Pancreas (tissue), 10 donors: ENCODE measurements at regions not wholly inside any gene's neighbourhood (a gene's known extent, or its start where the extent isn't known, plus 50 kb on each side); places are given as distances from the start of the nearest gene placed in this dataset.

Experiments
- ATAC-seq, 4 donors: fragments of 200-7000 bp; cut with Tn5 transposase; one replicate each; pipeline versions ENCODE4 v1.8.0 to v1.9.1; 2020; ENCODE audit warnings: mild to moderate bottlenecking in 4 of 4, moderate library complexity in 4 of 4
- DNase-seq, 6 donors: peaks; one replicate each; pipeline ENCODE4 v3.0.0-alpha.2; 2020
- FAIRE-seq: peaks from 2 replicates; lab custom pipeline; 2012; peaks lifted over from hg19 to GRCh38; lab: Jason Lieb, UNC
- H3K27ac ChIP-seq, 4 donors: fragments of 200-600 bp; sonication (generic); 1 replicate in 3 of 4; 2 replicates in 1 of 4; pipeline versions ENCODE4 v1.5.0 to v1.8.0; 2020
- H3K27me3 ChIP-seq, 4 donors: fragments of 200-600 bp; one replicate each; pipeline ENCODE4 v1.8.0; 2021
- H3K36me3 ChIP-seq, 3 donors: fragments of 200-600 bp; sonication (generic) in 1 of 3; one replicate each; pipeline versions ENCODE4 v1.5.0 to v1.8.0; 2020 to 2021
- H3K4me1 ChIP-seq, 3 donors: fragments of 200-600 bp; one replicate each; pipeline ENCODE4 v1.8.0; 2021
- H3K4me3 ChIP-seq, 4 donors: fragments of 200-600 bp; sonication (generic) in 2 of 4; one replicate each; pipeline versions ENCODE4 v1.5.0 to v1.8.0; 2020 to 2021
- H3K9me3 ChIP-seq, 4 donors: fragments of 200-600 bp; one replicate each; pipeline ENCODE4 v1.8.0; 2021
- CTCF ChIP-seq, 4 donors: fragments of 200-600 bp; sonication (generic) in 3 of 4; IDR thresholded peaks; one replicate each; pipeline versions ENCODE4 v1.5.0 to v1.8.0; 2021; ENCODE audit warnings: antibody characterized with exemption in 4 of 4
- whole genome bisulfite sequencing, 2 donors: extraction: QIAGEN DNeasy Blood & Tissue Kit; methylation state at CpG; one replicate each; pipeline ENCODE4 v1.1.7; 2013; 5-methylcytosine and 5-hydroxymethylcytosine counted together
- intact Hi-C, 3 donors: fragments of 100-400 bp; cut with DNase I; formaldehyde crosslinking; loops; one replicate each; pipeline versions ENCODE4 v1.11.1 to v1.14.2; 2022
- donor health status: healthy with polysubstance abuse.
- donor health status: DM: no; HTN: no; CAD: no; lungs with moderate emphysema.
- donor health status: DM: no; HTN: no; CAD: no.
- donor health status: control.
- donor health status: control.
- donor health status: Bipolar disorder and iron deficiency.
- donor health status: DM: yes; HTN: yes; CAD: no.
- donor health status: DM: no; HTN: no; CAD: no.
- donor health status: DM: no; HTN: no; CAD: no.
- donor health status: DM: yes; HTN: yes; CAD: no.

GRCh38 chr13:111789011-111789410, 277.9 kb upstream of the SOX1 start:
- TF ChIP-seq CTCF (IDR thresholded peaks at IDR 0.05), result no peak
- 69 to 76% methylated on average over 6 to 8 of the region's 8 CpGs for WGBS, 2 donors
- H3K27ac ChIP-seq, result no peak overlapping the region
- H3K4me3 ChIP-seq, result no peak overlapping the region
- no peak for FAIRE-seq
- ATAC-seq, result no peak
- H3K9me3 ChIP-seq, result no peaks in the 10 kb centered on the region
- no peaks in the 10 kb centered on the region for H3K36me3 ChIP-seq
- no peaks in the 10 kb centered on the region for H3K27me3 ChIP-seq
- peak in 1 of 6 donors; percentile 26 for DNase-seq
- intact Hi-C loops, result no loop called here
- no peaks in the 10 kb centered on the region for H3K4me1 ChIP-seq

- intact Hi-C loops, result no loop called here
- Histone ChIP-seq H3K4me1 (no peaks in the 10 kb centered on the region), H3K27me3 (no peaks in the 10 kb centered on the region), H3K27ac (no peak overlapping the region), H3K4me3 (no peak overlapping the region), H3K36me3 (no peaks in the 10 kb centered on the region), H3K9me3 (no peaks in the 10 kb centered on the region)
- WGBS, 2 donors, result 61 to 71% methylated on average over 11 of the region's 11 CpGs
- DNase-seq (peak in 1 of 6 donors; percentile 17), ATAC-seq (no peak), FAIRE-seq (no peak)
- TF ChIP-seq CTCF (IDR thresholded peaks at IDR 0.05), result no peak
Measured at GRCh38 chr13:111789420-111789819, 277.5 kb upstream of the SOX1 start.

GRCh38 chr13:111790621-111791020, 276.3 kb upstream of the SOX1 start:
- intact Hi-C loops, result no loop called here
- no peak for ATAC-seq
- H3K27ac ChIP-seq, result no peak overlapping the region
- no peaks in the 10 kb centered on the region for H3K27me3 ChIP-seq
- FAIRE-seq, result no peak
- 67 to 80% methylated on average over 5 of the region's 5 CpGs for WGBS, 2 donors
- DNase-seq, result no peak
- no peak for TF ChIP-seq CTCF (IDR thresholded peaks at IDR 0.05)
- no peaks in the 10 kb centered on the region for H3K4me1 ChIP-seq
- H3K4me3 ChIP-seq, result no peak overlapping the region
- no peaks in the 10 kb centered on the region for H3K36me3 ChIP-seq
- H3K9me3 ChIP-seq, result no peaks in the 10 kb centered on the region

GRCh38 chr13:111791131-111791530, 275.8 kb upstream of the SOX1 start:
- no peak for TF ChIP-seq CTCF (IDR thresholded peaks at IDR 0.05)
- no peak overlapping the region for H3K27ac ChIP-seq
- no peak for ATAC-seq
- no peak overlapping the region for H3K4me3 ChIP-seq
- intact Hi-C loops, result no loop called here
- H3K27me3 ChIP-seq, result no peaks in the 10 kb centered on the region
- H3K9me3 ChIP-seq, result no peaks in the 10 kb centered on the region
- no peaks in the 10 kb centered on the region for H3K4me1 ChIP-seq
- no peak for DNase-seq
- no peaks in the 10 kb centered on the region for H3K36me3 ChIP-seq
- WGBS, 2 donors, result 79 to 80% methylated on average over 3 of the region's 3 CpGs
- FAIRE-seq, result no peak

GRCh38 chr13:111792956-111793355, 274.0 kb upstream of the SOX1 start:
- intact Hi-C loops, result no loop called here
- DNase-seq (peak in 2 of 6 donors; percentile 9 to 16), ATAC-seq (no peak), FAIRE-seq (no peak)
- H3K27me3 ChIP-seq, result no peaks in the 10 kb centered on the region
- no peak overlapping the region for H3K4me3 ChIP-seq
- WGBS, 2 donors, result 58 to 71% methylated on average over 6 of the region's 6 CpGs
- no peak overlapping the region for H3K27ac ChIP-seq
- TF ChIP-seq CTCF (IDR thresholded peaks at IDR 0.05), result no peak
- no peaks in the 10 kb centered on the region for H3K4me1 ChIP-seq
- no peaks in the 10 kb centered on the region for H3K9me3 ChIP-seq
- no peaks in the 10 kb centered on the region for H3K36me3 ChIP-seq
